Mesenchymal stem cell (in vitro differentiated cells and primary cell): ENCODE measurements at regions not wholly inside any gene's neighbourhood (a gene's known extent, or its start where the extent isn't known, plus 50 kb on each side); places are given as distances from the start of the nearest gene placed in this dataset.

ENCODE experiments used
- DNase-seq: peaks from one replicate; pipeline ENCODE4 v3.0.0-alpha.2; 2013
- H2AFZ ChIP-seq: one replicate; pipeline ENCODE4 v1.6.1; 2013; ENCODE audit warnings: low read depth, mild to moderate bottlenecking, control low read depth, inconsistent platforms, low read length, moderate library complexity
- H2AK5ac ChIP-seq: 2 replicates; pipeline ENCODE4 v1.6.1; 2013; ENCODE audit warnings: low read length, moderate library complexity, mild to moderate bottlenecking, inconsistent platforms; ENCODE audit not compliant: severe bottlenecking
- H2BK120ac ChIP-seq: one replicate; pipeline ENCODE4 v1.6.1; 2013; ENCODE audit warnings: low read depth, mild to moderate bottlenecking, inconsistent platforms, low read length, moderate library complexity
- H2BK12ac ChIP-seq, 2 experiments: one replicate each; pipeline ENCODE4 v1.6.1; 2013; ENCODE audit warnings: inconsistent platforms in 2 of 2, low read length in 2 of 2, mild to moderate bottlenecking in 2 of 2, moderate library complexity in 2 of 2, control low read depth in 1 of 2
- H2BK15ac ChIP-seq: one replicate; pipeline ENCODE4 v1.6.1; 2013; ENCODE audit warnings: mild to moderate bottlenecking, low read depth, inconsistent platforms; ENCODE audit not compliant: poor library complexity, severe bottlenecking
- H2BK5ac ChIP-seq: 2 replicates; pipeline ENCODE4 v1.6.1; 2013; ENCODE audit warnings: low read depth, mild to moderate bottlenecking, low read length, control low read depth, inconsistent platforms; ENCODE audit not compliant: poor library complexity, severe bottlenecking
- H3K14ac ChIP-seq, 2 experiments: one replicate each; pipeline ENCODE4 v1.6.1; 2013; ENCODE audit warnings: inconsistent platforms in 2 of 2, low read length in 2 of 2, control low read depth in 1 of 2, mild to moderate bottlenecking in 1 of 2, moderate library complexity in 1 of 2
- H3K18ac ChIP-seq, 2 experiments: one replicate each; pipeline ENCODE4 v1.6.1; 2013; ENCODE audit warnings: inconsistent platforms in 2 of 2, low read length in 2 of 2, control low read depth in 1 of 2, low read depth in 1 of 2, mild to moderate bottlenecking in 1 of 2
- H3K23ac ChIP-seq, 2 experiments: one replicate each; pipeline ENCODE4 v1.6.1; 2013; ENCODE audit warnings: inconsistent platforms in 2 of 2, low read length in 2 of 2, mild to moderate bottlenecking in 2 of 2, moderate library complexity in 2 of 2, control low read depth in 1 of 2
- H3K27ac ChIP-seq: 2 replicates; pipeline ENCODE4 v1.5.1; 2013; ENCODE audit warnings: mild to moderate bottlenecking, moderate library complexity, low read length, control low read depth, inconsistent platforms; ENCODE audit not compliant: poor library complexity, severe bottlenecking
- H3K27me3 ChIP-seq, 2 experiments: 2 replicates each; pipeline versions ENCODE4 v1.6.1 to v1.7.0; 2013; ENCODE audit warnings: low read length in 2 of 2, mild to moderate bottlenecking in 2 of 2, moderate library complexity in 2 of 2, control low read depth in 1 of 2, inconsistent platforms in 1 of 2; ENCODE audit not compliant: control insufficient read depth in 1 of 2, insufficient read depth in 1 of 2
- H3K36me3 ChIP-seq, 2 experiments: 2 replicates each; pipeline versions ENCODE4 v1.6.1 to v1.7.0; 2013; ENCODE audit warnings: low read length in 2 of 2, control low read depth in 1 of 2, inconsistent platforms in 1 of 2, low read depth in 1 of 2, mild to moderate bottlenecking in 1 of 2; ENCODE audit not compliant: insufficient read depth in 2 of 2, control insufficient read depth in 1 of 2
- H3K4ac ChIP-seq, 2 experiments: one replicate each; pipeline ENCODE4 v1.6.1; 2013; ENCODE audit warnings: inconsistent platforms in 2 of 2, low read length in 2 of 2, mild to moderate bottlenecking in 2 of 2, moderate library complexity in 2 of 2, control low read depth in 1 of 2, low read depth in 1 of 2
- H3K4me1 ChIP-seq: 2 replicates; pipeline ENCODE4 v1.6.1; 2013; ENCODE audit warnings: low read depth, low read length, control low read depth; ENCODE audit not compliant: control insufficient read depth, insufficient read depth
- H3K4me2 ChIP-seq: 2 replicates; pipeline ENCODE4 v1.6.1; 2013; ENCODE audit warnings: low read length, mild to moderate bottlenecking, inconsistent platforms; ENCODE audit not compliant: poor library complexity, severe bottlenecking
- H3K4me3 ChIP-seq, 2 experiments: 2 replicates each; pipeline versions ENCODE4 v1.5.1 to v1.7.0; 2013; ENCODE audit warnings: low read length in 2 of 2, mild to moderate bottlenecking in 2 of 2, control low read depth in 1 of 2, low read depth in 1 of 2; ENCODE audit not compliant: insufficient read depth in 1 of 2
- H3K79me1 ChIP-seq: replicated peaks from 2 replicates; pipeline ENCODE4 v1.6.1; 2013; ENCODE audit warnings: mild to moderate bottlenecking, control low read depth, low read length, inconsistent platforms; ENCODE audit not compliant: poor library complexity, severe bottlenecking
- H3K9ac ChIP-seq: 2 replicates; pipeline ENCODE4 v1.7.0; 2013; ENCODE audit warnings: mild to moderate bottlenecking, low read length, moderate library complexity
- H3K9me3 ChIP-seq: 2 replicates; pipeline ENCODE4 v1.7.0; 2013; ENCODE audit warnings: mild to moderate bottlenecking, low read length; ENCODE audit not compliant: control insufficient read depth
- H4K8ac ChIP-seq: one replicate; pipeline ENCODE4 v1.6.1; 2013; ENCODE audit warnings: inconsistent platforms, mild to moderate bottlenecking, low read length, moderate library complexity
- H4K91ac ChIP-seq: one replicate; pipeline ENCODE4 v1.6.1; 2013; ENCODE audit warnings: mild to moderate bottlenecking, low read length, inconsistent platforms
- WGBS: methylation state at CpG from one replicate; pipeline ENCODE4 v1.1.7; 2013; ENCODE audit warnings: mixed read lengths; 5-methylcytosine and 5-hydroxymethylcytosine counted together

- Histone ChIP-seq H4K91ac (peak overlapping the region; percentile 70), H3K18ac (no peak overlapping the region), H3K36me3 (no peaks in the 10 kb centered on the region), H3K23ac (no peak overlapping the region), H3K9ac (no peak overlapping the region), H4K8ac (no peak overlapping the region), H3K4me2 (no peak overlapping the region), H2AK5ac (no peak overlapping the region), H2BK5ac (no peak overlapping the region), H3K4me3 (no peak overlapping the region), H3K27ac (no peak overlapping the region), H3K27me3 (no peaks in the 10 kb centered on the region), H3K79me1 (no peaks in the 10 kb centered on the region), H2AFZ (no peak overlapping the region), H2BK120ac (no peak overlapping the region), H3K4me1 (peaks cover 16% of the 10 kb centered on the region), H2BK15ac (peak overlapping the region; percentile 75), H3K14ac (no peak overlapping the region), H3K9me3 (no peaks in the 10 kb centered on the region), H2BK12ac (peak overlapping the region in 1 of 2 experiments; percentile 49), H3K4ac (no peak overlapping the region)
- WGBS, result 94% methylated on average over 14 of the region's 17 CpGs
- no peak for DNase-seq
Observed at GRCh38 chr1:235045921-235046601, 82.6 kb downstream of the TOMM20 start.

GRCh38 chr1:235045034-235045690, 83.5 kb downstream of the TOMM20 start:
- no peak overlapping the region for H3K14ac ChIP-seq
- H3K4ac ChIP-seq, result no peak overlapping the region
- no peaks in the 10 kb centered on the region for H3K9me3 ChIP-seq
- H4K8ac ChIP-seq, result peak overlapping the region; percentile 62
- H2BK15ac ChIP-seq, result no peak overlapping the region
- no peak overlapping the region for H3K9ac ChIP-seq
- H3K27me3 ChIP-seq, result no peaks in the 10 kb centered on the region
- peak; percentile 73 for DNase-seq
- H3K4me1 ChIP-seq, result peaks cover 16% of the 10 kb centered on the region
- WGBS, result 87% methylated on average over 10 of the region's 10 CpGs
- peak overlapping the region; percentile 37 for H4K91ac ChIP-seq
- no peaks in the 10 kb centered on the region for H3K36me3 ChIP-seq
- H3K23ac ChIP-seq, result no peak overlapping the region
- no peak overlapping the region for H2BK12ac ChIP-seq
- H3K27ac ChIP-seq, result no peak overlapping the region
- H3K4me2 ChIP-seq, result no peak overlapping the region
- no peak overlapping the region for H2BK120ac ChIP-seq
- H2AFZ ChIP-seq, result no peak overlapping the region
- H2AK5ac ChIP-seq, result no peak overlapping the region
- no peak overlapping the region for H3K4me3 ChIP-seq
- no peak overlapping the region for H2BK5ac ChIP-seq
- no peaks in the 10 kb centered on the region for H3K79me1 ChIP-seq
- peak overlapping the region in 1 of 2 experiments; percentile 59 for H3K18ac ChIP-seq

- Histone ChIP-seq H4K8ac (no peak overlapping the region), H2AFZ (no peak overlapping the region), H4K91ac (no peak overlapping the region), H3K4me2 (no peak overlapping the region), H3K27ac (no peak overlapping the region), H2BK12ac (no peak overlapping the region), H3K14ac (no peak overlapping the region), H3K27me3 (no peaks in the 10 kb centered on the region), H3K4ac (no peak overlapping the region), H3K23ac (no peak overlapping the region), H3K18ac (no peak overlapping the region), H2BK15ac (no peak overlapping the region), H3K9me3 (peaks cover under 1% of the 10 kb centered on the region), H3K36me3 (no peaks in the 10 kb centered on the region), H2BK120ac (no peak overlapping the region), H3K4me1 (peaks cover 12% of the 10 kb centered on the region), H2BK5ac (no peak overlapping the region), H3K4me3 (no peak overlapping the region), H2AK5ac (no peak overlapping the region), H3K9ac (no peak overlapping the region), H3K79me1 (no peaks in the 10 kb centered on the region)
- DNase-seq, result no peak
- WGBS, result 100% methylated on average over 2 of the region's 3 CpGs
Observed at GRCh38 chr1:235043234-235043633, 85.4 kb downstream of the TOMM20 start.

- no peak overlapping the region for H4K8ac ChIP-seq
- H2AFZ ChIP-seq, result no peak overlapping the region
- no peak overlapping the region for H2BK5ac ChIP-seq
- no peaks in the 10 kb centered on the region for H3K36me3 ChIP-seq
- no peak overlapping the region for H2BK15ac ChIP-seq
- H3K27me3 ChIP-seq, result no peaks in the 10 kb centered on the region
- H3K4ac ChIP-seq, result no peak overlapping the region
- no peak overlapping the region for H4K91ac ChIP-seq
- H2AK5ac ChIP-seq, result no peak overlapping the region
- no CpG with 5 or more reads among the region's 2 CpGs for WGBS
- no peak overlapping the region for H2BK12ac ChIP-seq
- H3K4me1 ChIP-seq, result no peaks in the 10 kb centered on the region
- no peak overlapping the region for H3K14ac ChIP-seq
- H3K9ac ChIP-seq, result no peak overlapping the region
- no peak overlapping the region for H3K23ac ChIP-seq
- H3K4me2 ChIP-seq, result no peak overlapping the region
- no peak for DNase-seq
- H3K79me1 ChIP-seq, result no peaks in the 10 kb centered on the region
- no peak overlapping the region for H3K18ac ChIP-seq
- no peak overlapping the region for H3K27ac ChIP-seq
- H3K4me3 ChIP-seq, result no peak overlapping the region
- H2BK120ac ChIP-seq, result no peak overlapping the region
- H3K9me3 ChIP-seq, result peaks cover 2% of the 10 kb centered on the region
Observed at GRCh38 chr1:235038701-235039100, 89.9 kb downstream of the TOMM20 start.
